GM10266 (cell line): ENCODE measurements at regions not wholly inside any gene's neighbourhood (a gene's known extent, or its start where the extent isn't known, plus 50 kb on each side); places are given as distances from the start of the nearest gene placed in this dataset.

ENCODE experiments used
- DNase-seq: peaks from one replicate; pipeline ENCODE4 v3.0.0; 2012; ENCODE audit errors: extremely low spot score
- TF ChIP-seq, protein P1 (sequence below): IDR thresholded peaks from 2 replicates; pipeline ENCODE4 v1.5.1; 2012; ENCODE audit warnings: mild to moderate bottlenecking, low read depth; ENCODE audit not compliant: control insufficient read depth, insufficient read depth; ENCODE audit errors: missing control alignments

DNA sequence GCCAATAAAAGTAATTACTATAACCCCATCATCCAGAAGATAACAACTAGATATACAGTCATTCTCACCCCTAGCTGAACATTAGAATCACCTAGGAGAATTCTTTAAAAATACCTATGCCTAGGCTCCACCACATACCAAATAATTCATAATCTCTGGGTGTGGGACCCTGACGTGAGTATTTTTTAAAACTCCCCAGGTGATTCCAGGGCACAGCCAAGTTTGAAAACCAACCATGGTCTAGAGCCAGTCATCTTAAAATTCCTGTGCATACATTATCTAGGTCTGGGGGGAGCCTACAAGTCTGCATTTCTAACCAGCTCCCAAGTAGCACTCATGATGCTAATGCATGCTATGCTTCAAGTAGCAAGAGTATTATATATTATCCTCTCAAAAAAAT is 281.0 kb upstream of the MTNR1B start:
- TF ChIP-seq, protein P1, sequence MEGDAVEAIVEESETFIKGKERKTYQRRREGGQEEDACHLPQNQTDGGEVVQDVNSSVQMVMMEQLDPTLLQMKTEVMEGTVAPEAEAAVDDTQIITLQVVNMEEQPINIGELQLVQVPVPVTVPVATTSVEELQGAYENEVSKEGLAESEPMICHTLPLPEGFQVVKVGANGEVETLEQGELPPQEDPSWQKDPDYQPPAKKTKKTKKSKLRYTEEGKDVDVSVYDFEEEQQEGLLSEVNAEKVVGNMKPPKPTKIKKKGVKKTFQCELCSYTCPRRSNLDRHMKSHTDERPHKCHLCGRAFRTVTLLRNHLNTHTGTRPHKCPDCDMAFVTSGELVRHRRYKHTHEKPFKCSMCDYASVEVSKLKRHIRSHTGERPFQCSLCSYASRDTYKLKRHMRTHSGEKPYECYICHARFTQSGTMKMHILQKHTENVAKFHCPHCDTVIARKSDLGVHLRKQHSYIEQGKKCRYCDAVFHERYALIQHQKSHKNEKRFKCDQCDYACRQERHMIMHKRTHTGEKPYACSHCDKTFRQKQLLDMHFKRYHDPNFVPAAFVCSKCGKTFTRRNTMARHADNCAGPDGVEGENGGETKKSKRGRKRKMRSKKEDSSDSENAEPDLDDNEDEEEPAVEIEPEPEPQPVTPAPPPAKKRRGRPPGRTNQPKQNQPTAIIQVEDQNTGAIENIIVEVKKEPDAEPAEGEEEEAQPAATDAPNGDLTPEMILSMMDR: no peak

DNA sequence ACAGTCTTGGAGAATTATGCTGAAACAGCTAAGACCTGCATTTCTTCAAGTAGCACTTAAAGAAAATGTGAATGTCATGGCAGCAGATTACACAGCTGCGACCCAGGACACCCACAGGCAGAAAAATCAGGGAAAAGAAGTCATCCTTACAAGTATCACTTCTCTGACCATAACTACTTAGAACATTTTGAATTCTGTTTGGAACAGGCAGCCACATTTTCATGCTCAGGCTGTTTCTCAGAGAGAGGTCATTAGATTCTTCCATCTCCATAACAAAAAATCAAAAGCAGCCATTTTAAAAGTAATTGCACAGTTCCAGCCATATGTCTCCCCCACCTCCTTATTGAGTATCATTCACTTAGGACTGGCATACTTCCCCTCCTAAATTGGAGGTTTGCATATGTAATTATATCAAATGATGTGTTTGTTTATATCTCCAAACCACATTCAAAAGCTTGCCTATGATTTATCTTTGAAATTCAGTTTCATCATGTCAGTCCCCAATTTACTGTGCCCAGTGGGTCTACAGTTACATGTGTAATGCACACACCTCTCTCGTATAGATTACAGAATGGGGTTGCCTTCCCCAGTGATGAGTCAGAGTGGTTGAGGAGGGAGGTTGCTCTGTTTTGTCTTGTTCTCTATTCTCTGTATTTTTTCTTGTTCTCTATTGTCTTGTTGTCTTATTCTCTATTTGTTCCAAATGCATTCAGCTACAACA is 276.5 kb upstream of the MTNR1B start:
- TF ChIP-seq, protein P1: no peak
- DNase-seq: no peak

More for the DNA sequence above, 281.0 kb upstream of the MTNR1B start:
- no peak for DNase-seq

DNA sequence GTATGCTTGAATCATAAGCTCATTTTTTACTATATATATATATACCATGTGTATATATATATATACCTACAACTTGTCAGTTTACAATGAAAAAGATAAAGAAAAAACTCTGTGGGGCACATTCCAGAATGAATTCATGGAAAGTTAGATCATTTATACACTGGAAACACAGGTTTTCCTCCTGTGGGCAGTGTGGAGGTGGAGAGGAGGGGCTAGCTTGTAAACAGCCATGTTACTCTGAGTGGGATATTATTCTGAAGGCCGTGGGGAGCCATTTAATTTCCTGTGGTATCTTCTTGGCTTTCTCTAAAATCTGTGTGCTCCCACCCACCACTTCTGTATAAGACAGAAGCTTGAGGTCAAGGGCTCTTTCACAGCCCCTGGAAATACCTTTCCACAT is 273.4 kb upstream of the MTNR1B start:
- no peak for DNase-seq
- TF ChIP-seq, protein P1: no peak

DNA sequence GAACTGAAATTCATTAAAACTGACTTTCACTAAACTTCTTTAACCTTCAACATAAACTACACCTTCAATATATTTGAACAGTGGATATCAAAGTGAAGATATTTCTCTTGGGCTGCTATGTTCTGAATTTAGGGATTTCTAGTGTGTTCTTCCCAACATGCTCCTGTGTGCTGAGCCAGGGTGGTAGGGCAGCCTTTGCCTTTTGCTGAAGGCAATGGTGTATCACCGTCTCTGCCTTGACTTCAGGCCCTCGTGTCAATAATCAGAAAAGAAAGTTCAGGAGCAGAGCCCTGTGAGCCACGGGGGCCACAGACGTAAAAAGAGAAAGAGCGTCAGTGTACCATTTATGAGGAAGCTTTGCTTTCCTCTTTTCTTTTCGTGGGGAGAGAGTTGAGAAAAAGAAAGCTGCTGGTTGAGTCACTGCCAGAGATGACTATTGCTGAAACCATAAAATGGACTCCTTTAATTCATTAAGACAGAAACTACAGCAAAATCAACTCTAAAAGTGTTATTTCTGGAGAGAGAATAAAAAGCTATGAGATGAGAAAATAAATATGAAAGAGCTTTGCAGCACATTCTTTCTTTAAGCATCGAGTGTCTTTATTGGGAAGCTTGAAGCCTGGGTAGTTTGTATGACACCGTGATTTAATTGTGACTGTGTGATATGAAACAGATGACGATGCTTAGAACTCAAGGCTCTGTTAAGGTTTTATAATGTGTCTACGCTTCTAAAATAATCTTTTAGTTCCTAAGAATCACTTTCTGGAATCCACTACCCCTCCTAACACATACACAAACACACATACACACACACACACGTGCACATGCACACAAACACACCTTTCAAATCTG is 271.8 kb upstream of the MTNR1B start:
- TF ChIP-seq, protein P1: no peak
- DNase-seq: no peak

DNA sequence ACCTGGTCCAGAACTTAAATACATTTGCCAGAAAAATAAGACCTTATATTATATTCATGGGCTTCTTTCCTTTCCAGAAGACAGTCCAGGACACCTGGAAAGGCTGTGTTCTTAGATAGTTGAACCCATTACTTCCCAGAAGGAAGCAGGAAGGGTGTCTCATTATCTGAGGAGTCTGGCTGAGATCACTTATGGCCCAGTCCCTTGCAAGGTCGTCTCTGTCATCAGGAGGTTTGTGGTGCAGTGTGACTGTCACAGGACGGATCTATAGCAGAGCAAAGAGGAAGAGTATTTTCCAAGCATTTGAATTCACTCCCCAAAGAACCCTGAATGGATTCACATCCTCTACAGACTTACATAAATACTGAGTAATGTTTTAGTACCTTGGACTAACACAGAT is 270.7 kb upstream of the MTNR1B start:
- TF ChIP-seq, protein P1: no peak
- DNase-seq: no peak

DNA sequence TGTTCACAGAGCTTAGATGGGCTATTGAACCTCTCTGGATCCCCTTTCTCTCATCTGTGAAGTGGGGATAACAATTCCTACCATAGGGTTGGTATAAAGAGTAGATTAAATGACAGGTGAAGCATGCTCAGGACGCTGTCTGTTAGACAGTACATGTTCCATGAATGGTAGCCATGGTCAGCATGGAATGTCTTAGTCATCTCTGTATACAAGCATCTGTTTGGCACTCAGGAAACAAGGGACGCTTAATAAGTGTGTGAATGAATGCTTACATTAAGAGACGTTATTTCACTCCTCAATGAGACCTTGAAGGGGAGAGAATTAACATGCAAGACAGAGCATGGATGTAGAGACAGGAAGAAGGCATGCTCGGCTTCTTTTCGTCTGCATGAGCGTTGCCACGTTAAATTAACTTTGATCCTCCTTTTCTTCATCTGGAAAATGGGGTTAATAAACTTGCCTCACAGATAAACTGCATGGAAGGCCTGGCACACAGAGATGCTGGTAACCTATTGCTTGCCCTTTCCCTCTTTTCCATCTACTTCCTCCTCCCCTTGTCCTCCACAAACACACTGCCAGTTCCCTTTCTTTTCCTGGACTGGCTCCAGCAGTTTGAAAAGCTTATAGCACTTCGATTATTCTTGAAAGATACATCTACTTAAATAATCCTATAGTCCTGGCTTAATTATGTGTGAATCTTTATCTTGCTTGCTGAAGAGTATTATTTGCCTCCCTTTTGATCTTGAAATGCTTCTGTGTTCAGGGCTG is 267.2 kb upstream of the MTNR1B start:
- DNase-seq: no peak
- TF ChIP-seq, protein P1: no peak
